Colonic mucosa (tissue), 4 donors: ENCODE measurements at regions not wholly inside any gene's neighbourhood (a gene's known extent, or its start where the extent isn't known, plus 50 kb on each side); places are given as distances from the start of the nearest gene placed in this dataset.

Experiments used
- DNase-seq: peaks from one replicate; pipeline ENCODE4 v3.0.0-alpha.2; 2020
- H3K27ac ChIP-seq: fragments of 200-600 bp; one replicate; pipeline ENCODE4 v1.8.0; 2021
- H3K27me3 ChIP-seq: fragments of 200-600 bp; one replicate; pipeline ENCODE4 v1.8.0; 2021
- H3K36me3 ChIP-seq: fragments of 200-600 bp; one replicate; pipeline ENCODE4 v1.8.0; 2021
- H3K4me1 ChIP-seq: fragments of 200-600 bp; one replicate; pipeline ENCODE4 v1.8.0; 2021; ENCODE audit warnings: mild to moderate bottlenecking
- H3K4me3 ChIP-seq: fragments of 200-600 bp; one replicate; pipeline ENCODE4 v1.8.0; 2021
- H3K9ac ChIP-seq, 2 donors: one replicate each; pipeline ENCODE4 v1.7.0; 2013; ENCODE audit warnings: control low read depth in 2 of 2, low read depth in 2 of 2, low read length in 2 of 2
- H3K9me3 ChIP-seq: fragments of 200-600 bp; one replicate; pipeline ENCODE4 v1.8.0; 2021
- intact Hi-C: fragments of 100-400 bp; cut with DNase I; formaldehyde crosslinking; loops from one replicate; pipeline ENCODE4 v1.14.1; 2022
- TF ChIP-seq, protein P1 (sequence below): fragments of 200-600 bp; IDR thresholded peaks from one replicate; pipeline ENCODE4 v1.8.0; 2022; ENCODE audit warnings: antibody characterized with exemption, mild to moderate bottlenecking
- donor health status: healthy.
- donor health status: DM: no; HTN: no; CAD: no.
- donor health status: DM: no; HTN: no; CAD: no.

DNA sequence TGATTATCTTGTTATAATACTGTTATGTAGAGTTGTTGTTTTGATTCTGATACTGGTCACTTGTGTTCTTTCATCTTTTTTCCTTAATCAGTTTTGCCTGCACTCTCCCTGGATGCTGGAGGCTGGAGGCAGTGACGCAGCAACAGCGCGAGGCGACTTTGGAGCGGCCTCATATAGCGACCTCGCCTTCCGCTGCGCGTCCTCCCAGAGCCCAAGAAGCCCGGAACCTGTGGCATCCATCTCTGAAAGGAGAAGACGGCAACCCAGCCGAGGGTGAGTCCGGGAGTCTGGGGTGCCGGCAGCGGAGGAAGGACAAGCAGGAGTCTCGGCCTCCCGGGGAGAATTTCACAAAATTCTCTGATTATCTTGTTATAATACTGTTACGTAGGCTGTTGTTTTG lies 161.2 kb downstream of the ZNF33B start:
- no peaks in the 10 kb centered on the region for H3K9me3 ChIP-seq
- no peaks in the 10 kb centered on the region for H3K4me1 ChIP-seq
- no peak for DNase-seq
- H3K9ac ChIP-seq: no peak overlapping the region
- no peaks in the 10 kb centered on the region for H3K36me3 ChIP-seq
- intact Hi-C loops: no loop called here
- TF ChIP-seq, protein P1, sequence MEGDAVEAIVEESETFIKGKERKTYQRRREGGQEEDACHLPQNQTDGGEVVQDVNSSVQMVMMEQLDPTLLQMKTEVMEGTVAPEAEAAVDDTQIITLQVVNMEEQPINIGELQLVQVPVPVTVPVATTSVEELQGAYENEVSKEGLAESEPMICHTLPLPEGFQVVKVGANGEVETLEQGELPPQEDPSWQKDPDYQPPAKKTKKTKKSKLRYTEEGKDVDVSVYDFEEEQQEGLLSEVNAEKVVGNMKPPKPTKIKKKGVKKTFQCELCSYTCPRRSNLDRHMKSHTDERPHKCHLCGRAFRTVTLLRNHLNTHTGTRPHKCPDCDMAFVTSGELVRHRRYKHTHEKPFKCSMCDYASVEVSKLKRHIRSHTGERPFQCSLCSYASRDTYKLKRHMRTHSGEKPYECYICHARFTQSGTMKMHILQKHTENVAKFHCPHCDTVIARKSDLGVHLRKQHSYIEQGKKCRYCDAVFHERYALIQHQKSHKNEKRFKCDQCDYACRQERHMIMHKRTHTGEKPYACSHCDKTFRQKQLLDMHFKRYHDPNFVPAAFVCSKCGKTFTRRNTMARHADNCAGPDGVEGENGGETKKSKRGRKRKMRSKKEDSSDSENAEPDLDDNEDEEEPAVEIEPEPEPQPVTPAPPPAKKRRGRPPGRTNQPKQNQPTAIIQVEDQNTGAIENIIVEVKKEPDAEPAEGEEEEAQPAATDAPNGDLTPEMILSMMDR: no peak
- no peak overlapping the region for H3K4me3 ChIP-seq
- no peaks in the 10 kb centered on the region for H3K27me3 ChIP-seq
- no peak overlapping the region for H3K27ac ChIP-seq

DNA sequence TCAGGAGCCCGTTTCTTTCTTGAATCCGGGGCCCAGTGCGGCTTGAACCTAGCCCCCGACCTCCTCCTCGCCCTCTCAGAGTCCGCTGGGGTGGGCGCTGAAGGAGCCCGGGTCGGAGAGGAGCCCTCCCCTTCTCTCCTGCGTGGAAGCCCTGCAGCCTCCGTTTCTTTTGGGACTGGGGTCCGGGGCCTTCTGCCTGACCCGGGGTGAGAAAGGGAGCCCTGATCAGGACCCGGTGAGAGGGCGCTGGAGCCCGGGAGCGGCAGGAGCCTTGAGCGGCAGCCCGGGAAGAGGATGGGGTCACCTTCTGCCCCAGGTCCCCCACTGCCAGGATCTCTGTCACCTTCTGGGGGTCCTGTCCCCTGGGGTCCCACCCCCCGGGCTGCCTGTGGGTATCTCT lies 162.3 kb downstream of the ZNF33B start:
- DNase-seq: no peak

DNA sequence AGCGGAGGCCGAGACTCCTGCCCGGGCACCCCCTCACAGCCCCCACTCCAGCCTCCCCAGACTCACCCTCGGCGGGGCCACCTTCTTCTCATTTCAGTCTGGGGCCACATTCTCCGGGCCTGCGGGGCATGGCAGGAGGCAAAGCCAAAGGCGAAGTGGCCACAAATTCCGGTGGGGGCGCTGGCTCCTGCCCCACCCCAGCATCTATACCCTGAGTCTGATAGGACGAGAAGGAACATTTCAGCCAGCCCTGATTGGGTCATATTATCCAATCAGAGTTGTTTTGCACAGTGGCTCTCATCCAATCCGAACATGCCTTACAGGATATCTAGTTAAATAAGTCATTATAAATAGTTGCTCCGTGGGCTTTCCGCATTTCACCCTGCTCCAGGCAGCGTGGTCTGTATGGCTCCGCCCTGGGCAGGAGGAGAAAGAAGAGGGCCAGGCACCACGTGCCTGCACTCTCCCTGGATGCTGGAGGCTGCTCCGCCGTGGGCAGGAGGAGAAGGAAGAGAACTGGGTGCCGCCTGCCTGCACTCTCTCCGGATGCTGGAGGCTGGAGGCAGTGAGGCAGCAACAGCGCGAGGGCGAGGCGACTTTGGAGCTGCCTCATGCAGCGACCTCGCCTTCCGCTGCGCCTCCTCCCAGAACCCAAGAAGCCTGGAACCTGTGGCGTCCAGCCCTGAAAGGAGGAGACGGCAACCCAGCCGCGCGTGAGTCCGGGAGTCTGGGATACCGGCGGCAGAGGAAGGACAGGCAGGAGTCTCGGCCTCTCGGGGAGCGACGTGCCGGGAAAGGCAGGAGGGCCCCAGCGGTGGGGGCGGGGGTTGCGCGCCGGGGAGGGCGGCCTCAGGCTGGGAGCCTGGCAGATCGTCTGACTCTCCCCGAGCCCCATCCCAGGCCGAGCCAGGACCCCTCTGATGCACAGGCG lies 162.9 kb downstream of the ZNF33B start:
- Histone ChIP-seq H3K36me3 (no peaks in the 10 kb centered on the region), H3K27ac (no peak overlapping the region), H3K27me3 (no peaks in the 10 kb centered on the region), H3K4me1 (no peaks in the 10 kb centered on the region), H3K9me3 (no peaks in the 10 kb centered on the region), H3K9ac (no peak overlapping the region), H3K4me3 (no peak overlapping the region)
- no peak for DNase-seq
- TF ChIP-seq, protein P1: no peak
- intact Hi-C loops: no loop called here

More for the DNA sequence above, 162.3 kb downstream of the ZNF33B start:
- no peaks in the 10 kb centered on the region for H3K4me1 ChIP-seq
- no peak overlapping the region for H3K4me3 ChIP-seq
- H3K9me3 ChIP-seq: no peaks in the 10 kb centered on the region
- TF ChIP-seq, protein P1: no peak
- H3K36me3 ChIP-seq: no peaks in the 10 kb centered on the region
- intact Hi-C loops: no loop called here
- no peak overlapping the region for H3K27ac ChIP-seq
- no peak overlapping the region for H3K9ac ChIP-seq
- H3K27me3 ChIP-seq: no peaks in the 10 kb centered on the region

DNA sequence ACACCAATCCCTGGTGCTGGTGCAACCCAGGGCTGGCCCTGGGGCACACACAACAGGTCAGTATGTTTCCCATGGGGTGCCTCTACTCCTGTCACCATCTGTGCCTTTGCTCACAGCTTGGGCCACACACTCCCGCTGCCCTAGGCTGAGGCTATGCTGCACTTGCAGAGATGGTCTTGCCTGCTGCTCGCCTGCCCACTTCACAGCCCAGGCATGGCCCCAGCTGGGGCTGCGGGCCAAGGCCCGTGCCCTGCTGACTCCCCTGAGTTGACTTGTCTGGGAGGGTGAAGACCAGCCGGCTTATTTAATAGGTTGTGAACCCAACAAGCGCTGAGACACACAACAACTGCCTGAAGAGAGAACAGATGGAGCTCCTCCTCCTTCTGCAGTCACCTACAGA lies 184.1 kb downstream of the ZNF33B start:
- Histone ChIP-seq H3K9ac (no peak overlapping the region), H3K27ac (no peak overlapping the region), H3K4me3 (no peak overlapping the region), H3K27me3 (no peaks in the 10 kb centered on the region), H3K9me3 (no peaks in the 10 kb centered on the region), H3K36me3 (no peaks in the 10 kb centered on the region), H3K4me1 (no peaks in the 10 kb centered on the region)
- intact Hi-C loops: no loop called here
- TF ChIP-seq, protein P1: no peak
- no peak for DNase-seq

DNA sequence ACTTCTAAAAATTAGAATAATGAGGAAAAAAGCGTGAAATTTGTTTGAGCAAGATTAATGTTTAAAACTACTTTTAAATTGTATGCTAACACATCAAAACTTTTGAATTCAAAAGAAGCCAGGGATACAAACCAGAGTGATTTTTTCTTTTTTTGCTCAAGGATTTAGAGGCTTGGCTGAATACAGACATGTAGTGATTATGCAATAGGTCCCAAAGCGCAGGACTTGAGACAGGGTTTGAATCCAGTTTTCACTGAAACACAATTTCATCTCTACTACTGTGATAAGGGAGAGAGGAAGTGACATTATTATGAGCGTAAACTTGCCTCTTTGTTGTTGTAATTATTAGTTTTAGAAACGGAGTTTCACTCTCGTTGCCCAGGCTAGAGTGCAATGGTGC lies 207.3 kb downstream of the ZNF33B start:
- Histone ChIP-seq H3K4me3 (no peak overlapping the region), H3K9ac (no peak overlapping the region), H3K4me1 (no peaks in the 10 kb centered on the region), H3K36me3 (no peaks in the 10 kb centered on the region), H3K27me3 (no peaks in the 10 kb centered on the region), H3K9me3 (no peaks in the 10 kb centered on the region), H3K27ac (no peak overlapping the region)
- TF ChIP-seq, protein P1: no peak
- intact Hi-C loops: no loop called here
- no peak for DNase-seq
